Left ventricle myocardium inferior (tissue), 1 donor: ENCODE measurements at regions not wholly inside any gene's neighbourhood (a gene's known extent, or its start where the extent isn't known, plus 50 kb on each side); places are given as distances from the start of the nearest gene placed in this dataset.
"Not testable (repeated sequence)": the region's sequence is repeated elsewhere in the genome, so short reads cannot be mapped to it uniquely, and the experiment has no call there.

ENCODE experiments used
- DNase-seq: peaks from one replicate; pipeline ENCODE4 v3.0.0-alpha.2; 2020
- H3K27ac ChIP-seq: fragments of 200-600 bp; replicated peaks from 2 replicates; pipeline ENCODE4 v1.8.0; 2021
- H3K27me3 ChIP-seq: fragments of 200-600 bp; 2 replicates; pipeline ENCODE4 v1.8.0; 2021; ENCODE audit warnings: low read depth
- H3K36me3 ChIP-seq: fragments of 200-600 bp; 2 replicates; pipeline ENCODE4 v1.8.0; 2021
- H3K4me1 ChIP-seq: fragments of 200-600 bp; 2 replicates; pipeline ENCODE4 v1.8.0; 2021
- H3K4me3 ChIP-seq: fragments of 200-600 bp; 2 replicates; pipeline ENCODE4 v1.8.0; 2021; ENCODE audit warnings: mild to moderate bottlenecking, moderate library complexity
- H3K9me3 ChIP-seq: fragments of 200-600 bp; replicated peaks from 2 replicates; pipeline ENCODE4 v1.8.0; 2021
- intact Hi-C: fragments of 100-400 bp; cut with micrococcal nuclease; formaldehyde crosslinking; loops from one replicate; pipeline ENCODE4 v1.11.0; 2022
- TF ChIP-seq, protein P1 (sequence below): fragments of 200-600 bp; IDR thresholded peaks from 2 replicates; pipeline ENCODE4 v1.8.0; 2021; ENCODE audit warnings: antibody characterized with exemption, mild to moderate bottlenecking, borderline replicate concordance
- donor health status: DM: no; HTN: yes; CAD: no; lungs with severe emphysema.

DNA sequence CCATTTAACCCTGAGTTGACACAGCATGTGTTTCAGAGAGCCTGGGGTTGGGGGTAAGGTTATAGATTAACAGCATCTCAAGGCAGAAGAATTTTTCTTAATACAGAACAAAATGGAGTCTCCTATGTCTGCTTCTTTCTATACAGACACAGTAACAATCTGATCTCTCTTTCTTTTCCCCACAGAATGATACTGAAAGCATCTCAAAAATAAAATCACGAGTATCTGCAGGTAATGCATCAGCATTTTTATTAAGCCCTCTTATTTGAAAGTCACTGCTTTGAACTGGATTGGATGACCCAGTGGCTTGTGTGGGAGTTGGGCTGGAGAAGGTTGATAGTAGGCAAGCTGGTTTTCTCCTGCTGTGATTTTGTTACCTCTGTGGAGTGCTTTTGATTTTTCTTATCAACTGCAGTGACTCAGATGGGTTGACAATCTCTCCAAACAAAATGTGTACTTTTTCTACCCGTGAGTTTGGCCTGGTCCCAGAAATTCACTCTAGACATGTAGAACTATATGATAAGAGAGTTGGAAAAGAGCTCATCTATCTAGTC, 253.5 kb upstream of the PRKCQ start:
- TF ChIP-seq, protein P1, sequence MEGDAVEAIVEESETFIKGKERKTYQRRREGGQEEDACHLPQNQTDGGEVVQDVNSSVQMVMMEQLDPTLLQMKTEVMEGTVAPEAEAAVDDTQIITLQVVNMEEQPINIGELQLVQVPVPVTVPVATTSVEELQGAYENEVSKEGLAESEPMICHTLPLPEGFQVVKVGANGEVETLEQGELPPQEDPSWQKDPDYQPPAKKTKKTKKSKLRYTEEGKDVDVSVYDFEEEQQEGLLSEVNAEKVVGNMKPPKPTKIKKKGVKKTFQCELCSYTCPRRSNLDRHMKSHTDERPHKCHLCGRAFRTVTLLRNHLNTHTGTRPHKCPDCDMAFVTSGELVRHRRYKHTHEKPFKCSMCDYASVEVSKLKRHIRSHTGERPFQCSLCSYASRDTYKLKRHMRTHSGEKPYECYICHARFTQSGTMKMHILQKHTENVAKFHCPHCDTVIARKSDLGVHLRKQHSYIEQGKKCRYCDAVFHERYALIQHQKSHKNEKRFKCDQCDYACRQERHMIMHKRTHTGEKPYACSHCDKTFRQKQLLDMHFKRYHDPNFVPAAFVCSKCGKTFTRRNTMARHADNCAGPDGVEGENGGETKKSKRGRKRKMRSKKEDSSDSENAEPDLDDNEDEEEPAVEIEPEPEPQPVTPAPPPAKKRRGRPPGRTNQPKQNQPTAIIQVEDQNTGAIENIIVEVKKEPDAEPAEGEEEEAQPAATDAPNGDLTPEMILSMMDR = no peak
- H3K36me3 ChIP-seq = no peaks in the 10 kb centered on the region
- no peaks in the 10 kb centered on the region for H3K4me1 ChIP-seq
- H3K27ac ChIP-seq = no peak overlapping the region
- intact Hi-C loops = no loop called here
- DNase-seq = no peak
- H3K27me3 ChIP-seq = no peaks in the 10 kb centered on the region
- no peaks in the 10 kb centered on the region for H3K9me3 ChIP-seq
- no peak overlapping the region for H3K4me3 ChIP-seq

DNA sequence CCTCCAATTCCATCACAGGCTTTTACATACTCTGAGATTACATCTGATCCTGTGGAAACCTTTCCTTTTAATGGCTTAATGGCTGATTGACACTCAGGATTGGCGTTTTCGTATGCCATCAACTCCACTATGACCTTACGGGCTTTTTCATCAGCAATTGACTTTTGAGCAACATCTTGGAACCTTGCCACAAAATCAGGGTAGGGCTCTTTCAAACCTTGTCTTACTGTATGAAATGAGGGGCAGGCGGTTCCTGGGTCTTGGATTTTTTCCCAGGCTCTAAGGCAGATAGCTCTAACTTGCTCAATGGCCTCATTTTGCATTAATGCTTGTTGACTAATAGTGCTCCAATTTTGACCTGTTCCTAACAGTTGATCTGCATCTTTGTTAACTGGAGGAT, 250.9 kb upstream of the PRKCQ start:
- DNase-seq, H3K4me3 ChIP-seq, intact Hi-C loops, H3K27ac ChIP-seq, H3K4me1 ChIP-seq, H3K27me3 ChIP-seq, H3K9me3 ChIP-seq, H3K36me3 ChIP-seq: not testable (repeated sequence)

- H3K36me3 ChIP-seq, H3K27ac ChIP-seq, H3K9me3 ChIP-seq, DNase-seq, H3K4me1 ChIP-seq, H3K4me3 ChIP-seq, intact Hi-C loops: not testable (repeated sequence)
- H3K27me3 ChIP-seq = peaks cover 13% of the 10 kb centered on the region
Observed at GRCh38 chr10:6824793-6825192, 244.7 kb upstream of the PRKCQ start.

GRCh38 chr10:6823770-6824169, 243.7 kb upstream of the PRKCQ start:
- intact Hi-C loops = no loop called here
- DNase-seq = no peak
- TF ChIP-seq, protein P1 = no peak
- no peaks in the 10 kb centered on the region for H3K9me3 ChIP-seq
- H3K36me3 ChIP-seq = no peaks in the 10 kb centered on the region
- H3K4me3 ChIP-seq = no peak overlapping the region
- peaks cover 22% of the 10 kb centered on the region for H3K27me3 ChIP-seq
- no peak overlapping the region for H3K27ac ChIP-seq
- no peaks in the 10 kb centered on the region for H3K4me1 ChIP-seq

GRCh38 chr10:6819301-6819700, 239.2 kb upstream of the PRKCQ start:
- Histone ChIP-seq H3K4me1 (no peaks in the 10 kb centered on the region), H3K27ac (no peak overlapping the region), H3K9me3 (no peaks in the 10 kb centered on the region), H3K36me3 (no peaks in the 10 kb centered on the region), H3K4me3 (no peak overlapping the region), H3K27me3 (peaks cover 25% of the 10 kb centered on the region)
- TF ChIP-seq, protein P1 = no peak
- intact Hi-C loops = no loop called here
- no peak for DNase-seq

DNA sequence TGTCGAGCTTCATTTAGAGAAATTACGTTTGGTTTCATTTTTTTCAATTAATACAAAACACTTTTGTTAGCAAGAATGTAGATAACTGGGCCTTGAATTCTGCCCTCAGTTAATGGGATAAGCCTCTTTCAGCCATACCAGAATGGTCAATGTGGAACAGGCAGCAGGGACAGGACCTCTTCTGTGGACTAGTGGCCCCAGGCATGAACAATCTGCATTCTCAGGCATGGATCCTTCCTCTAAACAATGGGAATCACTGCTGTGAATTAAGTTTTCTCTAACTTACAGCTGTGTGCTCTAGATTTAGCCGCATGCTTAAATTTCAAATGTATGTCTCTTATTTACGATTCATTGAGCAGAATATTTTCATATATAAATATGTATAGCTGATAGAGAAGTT, 237.7 kb upstream of the PRKCQ start:
- Histone ChIP-seq H3K4me1 (no peaks in the 10 kb centered on the region), H3K4me3 (no peak overlapping the region), H3K36me3 (no peaks in the 10 kb centered on the region), H3K27ac (no peak overlapping the region), H3K27me3 (peaks cover 25% of the 10 kb centered on the region), H3K9me3 (no peaks in the 10 kb centered on the region)
- TF ChIP-seq, protein P1 = no peak
- DNase-seq = no peak
- intact Hi-C loops = no loop called here

GRCh38 chr10:6815346-6815745, 235.3 kb upstream of the PRKCQ start:
- intact Hi-C loops = no loop called here
- no peaks in the 10 kb centered on the region for H3K9me3 ChIP-seq
- H3K27me3 ChIP-seq = peaks cover 28% of the 10 kb centered on the region
- no peaks in the 10 kb centered on the region for H3K4me1 ChIP-seq
- no peak overlapping the region for H3K4me3 ChIP-seq
- no peaks in the 10 kb centered on the region for H3K36me3 ChIP-seq
- H3K27ac ChIP-seq = no peak overlapping the region
- no peak for DNase-seq
- TF ChIP-seq, protein P1 = no peak
